Muscle layer of duodenum (tissue), 2 donors: ENCODE measurements at regions not wholly inside any gene's neighbourhood (a gene's known extent, or its start where the extent isn't known, plus 50 kb on each side); places are given as distances from the start of the nearest gene placed in this dataset.
"Not testable (repeated sequence)": the region's sequence is repeated elsewhere in the genome, so short reads cannot be mapped to it uniquely, and the experiment has no call there.

Experiments
- H3K27ac ChIP-seq: one replicate; pipeline ENCODE4 v1.7.0; 2013; ENCODE audit warnings: mild to moderate bottlenecking, low read length
- H3K27me3 ChIP-seq: one replicate; pipeline ENCODE4 v1.7.0; 2013; ENCODE audit warnings: low read depth, mild to moderate bottlenecking, control low read depth, low read length
- H3K36me3 ChIP-seq, 2 donors: one replicate each; pipeline ENCODE4 v1.7.0; 2013; ENCODE audit warnings: low read length in 2 of 2, control low read depth in 1 of 2, mild to moderate bottlenecking in 1 of 2; ENCODE audit not compliant: insufficient read depth in 2 of 2, control insufficient read depth in 1 of 2
- H3K4me1 ChIP-seq, 2 donors: one replicate each; pipeline ENCODE4 v1.7.0; 2013; ENCODE audit warnings: low read length in 2 of 2, mild to moderate bottlenecking in 2 of 2, control low read depth in 1 of 2, moderate library complexity in 1 of 2; ENCODE audit not compliant: insufficient read depth in 2 of 2, control insufficient read depth in 1 of 2
- H3K4me3 ChIP-seq, 2 donors: one replicate each; pipeline ENCODE4 v1.7.0; 2013; ENCODE audit warnings: low read length in 2 of 2, low read depth in 1 of 2, mild to moderate bottlenecking in 1 of 2
- H3K9me3 ChIP-seq, 2 donors: one replicate each; pipeline ENCODE4 v1.7.0; 2013; ENCODE audit warnings: low read length in 2 of 2, control low read depth in 1 of 2, mild to moderate bottlenecking in 1 of 2; ENCODE audit not compliant: control insufficient read depth in 1 of 2
- donor health status: healthy.

- Histone ChIP-seq H3K27ac (no peak overlapping the region), H3K4me3 (no peak overlapping the region), H3K36me3 (no peaks in the 10 kb centered on the region), H3K9me3 (peaks cover 0 to 26% of the 10 kb centered on the region in 2 donors), H3K4me1 (no peaks in the 10 kb centered on the region), H3K27me3 (no peaks in the 10 kb centered on the region)
Observed at GRCh38 chr20:28616354-28616753, 2641.1 kb upstream of the DEFB115 start.

GRCh38 chr20:28619956-28620651, 2637.4 kb upstream of the DEFB115 start:
- not testable (repeated sequence) for H3K4me3 ChIP-seq, H3K27me3 ChIP-seq, H3K36me3 ChIP-seq, H3K4me1 ChIP-seq, H3K27ac ChIP-seq
- H3K9me3 ChIP-seq, result peaks cover 0 to 18% of the 10 kb centered on the region in 2 donors

GRCh38 chr20:28625112-28625511, 2632.4 kb upstream of the DEFB115 start:
- H3K27ac ChIP-seq, H3K4me3 ChIP-seq, H3K9me3 ChIP-seq, H3K27me3 ChIP-seq, H3K4me1 ChIP-seq, H3K36me3 ChIP-seq: not testable (repeated sequence)

GRCh38 chr20:28640831-28641230, 2616.6 kb upstream of the DEFB115 start:
- not testable (repeated sequence) for H3K36me3 ChIP-seq, H3K27ac ChIP-seq, H3K4me3 ChIP-seq, H3K27me3 ChIP-seq, H3K4me1 ChIP-seq, H3K9me3 ChIP-seq
